Right cardiac atrium (tissue), 5 donors: ENCODE measurements at regions not wholly inside any gene's neighbourhood (a gene's known extent, or its start where the extent isn't known, plus 50 kb on each side); places are given as distances from the start of the nearest gene placed in this dataset.

Experiments
- ATAC-seq, 2 donors: fragments of 200-7000 bp; cut with Tn5 transposase; one replicate each; pipeline versions ENCODE4 v1.8.0 to v1.9.1; 2020; ENCODE audit warnings: moderate library complexity in 2 of 2, mild to moderate bottlenecking in 1 of 2
- DNase-seq, 3 donors: peaks; one replicate each; pipeline ENCODE4 v3.0.0-alpha.2; 2020
- H3K27ac ChIP-seq: one replicate; pipeline ENCODE4 v1.5.1; 2013; ENCODE audit warnings: mild to moderate bottlenecking, low read length, control low read depth, moderate library complexity
- H3K27me3 ChIP-seq: one replicate; pipeline ENCODE4 v1.6.1; 2013; ENCODE audit not compliant: control insufficient read depth, insufficient read depth
- H3K4me1 ChIP-seq: one replicate; pipeline ENCODE4 v1.6.1; 2013; ENCODE audit warnings: low read length; ENCODE audit not compliant: control insufficient read depth, insufficient read depth
- H3K4me3 ChIP-seq: one replicate; pipeline ENCODE4 v1.5.1; 2013; ENCODE audit warnings: low read length, control low read depth
- H3K9me3 ChIP-seq: one replicate; pipeline ENCODE4 v1.6.1; 2013; ENCODE audit warnings: low read length; ENCODE audit not compliant: control insufficient read depth
- WGBS: extraction: QIAGEN DNeasy Blood & Tissue Kit; methylation state at CpG from one replicate; pipeline ENCODE4 v1.1.7; 2013; 5-methylcytosine and 5-hydroxymethylcytosine counted together
- intact Hi-C, 4 donors: fragments of 100-400 bp; cut with DNase I; formaldehyde crosslinking; loops; one replicate each; pipeline versions ENCODE4 v1.11.0 to v1.14.0; 2022 to 2023
- donor health status: healthy with polysubstance abuse.
- donor health status: DM: no; HTN: yes; CAD: no.
- donor health status: DM: no; HTN: no; CAD: no.
- donor health status: DM: no; HTN: yes; CAD: no; lungs with severe emphysema.
- donor health status: DM: yes; HTN: yes; CAD: no.

DNA sequence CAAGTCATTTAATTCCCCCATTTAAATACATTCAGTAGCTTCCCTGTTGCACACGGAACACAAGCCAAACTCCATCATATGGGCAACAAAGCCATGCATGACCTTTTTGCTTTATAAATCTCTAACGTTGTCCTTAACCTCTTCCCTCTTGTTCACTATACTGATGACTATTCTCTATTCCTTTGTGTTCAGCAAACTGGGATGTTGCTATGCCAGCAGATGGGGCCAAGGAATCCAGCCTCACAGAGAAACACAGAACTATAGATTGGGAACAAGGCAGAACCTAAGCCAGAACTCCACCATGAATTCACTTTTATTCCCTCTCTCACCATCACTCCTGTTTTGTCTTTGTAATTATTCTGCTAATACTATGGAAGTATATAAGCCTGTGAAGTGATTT lies 398.4 kb downstream of the TUSC7 start:
- no peak for DNase-seq
- no peaks in the 10 kb centered on the region for H3K4me1 ChIP-seq
- no peaks in the 10 kb centered on the region for H3K9me3 ChIP-seq
- H3K27ac ChIP-seq: no peak overlapping the region
- no peak for ATAC-seq
- intact Hi-C loops: no loop called here
- H3K4me3 ChIP-seq: no peak overlapping the region
- 82% methylated on average over 2 of the region's 2 CpGs for WGBS
- H3K27me3 ChIP-seq: no peaks in the 10 kb centered on the region

DNA sequence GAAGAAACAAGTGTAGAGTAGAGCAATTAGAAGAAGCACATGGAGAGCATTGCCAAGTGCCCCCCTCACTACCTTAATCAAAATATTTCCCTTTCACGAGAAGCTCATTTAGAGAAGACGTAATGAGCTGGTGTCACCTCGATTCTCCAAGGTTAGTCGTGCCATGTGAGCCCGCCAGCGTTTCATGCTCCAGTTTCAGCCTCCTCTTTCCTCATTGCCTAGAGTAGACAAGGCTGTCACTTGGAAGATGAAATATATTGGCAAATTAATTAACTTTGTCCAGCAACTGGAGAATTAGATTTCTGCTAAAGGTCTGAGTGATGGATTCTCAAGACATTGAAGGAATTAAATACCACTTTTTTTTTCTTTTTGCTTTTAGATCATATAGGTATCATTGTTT lies 399.6 kb downstream of the TUSC7 start:
- DNase-seq (no peak), ATAC-seq (no peak)
- Histone ChIP-seq H3K27ac (no peak overlapping the region), H3K9me3 (no peaks in the 10 kb centered on the region), H3K4me1 (no peaks in the 10 kb centered on the region), H3K27me3 (no peaks in the 10 kb centered on the region), H3K4me3 (no peak overlapping the region)
- intact Hi-C loops: no loop called here
- WGBS: 77% methylated on average over 6 of the region's 6 CpGs

DNA sequence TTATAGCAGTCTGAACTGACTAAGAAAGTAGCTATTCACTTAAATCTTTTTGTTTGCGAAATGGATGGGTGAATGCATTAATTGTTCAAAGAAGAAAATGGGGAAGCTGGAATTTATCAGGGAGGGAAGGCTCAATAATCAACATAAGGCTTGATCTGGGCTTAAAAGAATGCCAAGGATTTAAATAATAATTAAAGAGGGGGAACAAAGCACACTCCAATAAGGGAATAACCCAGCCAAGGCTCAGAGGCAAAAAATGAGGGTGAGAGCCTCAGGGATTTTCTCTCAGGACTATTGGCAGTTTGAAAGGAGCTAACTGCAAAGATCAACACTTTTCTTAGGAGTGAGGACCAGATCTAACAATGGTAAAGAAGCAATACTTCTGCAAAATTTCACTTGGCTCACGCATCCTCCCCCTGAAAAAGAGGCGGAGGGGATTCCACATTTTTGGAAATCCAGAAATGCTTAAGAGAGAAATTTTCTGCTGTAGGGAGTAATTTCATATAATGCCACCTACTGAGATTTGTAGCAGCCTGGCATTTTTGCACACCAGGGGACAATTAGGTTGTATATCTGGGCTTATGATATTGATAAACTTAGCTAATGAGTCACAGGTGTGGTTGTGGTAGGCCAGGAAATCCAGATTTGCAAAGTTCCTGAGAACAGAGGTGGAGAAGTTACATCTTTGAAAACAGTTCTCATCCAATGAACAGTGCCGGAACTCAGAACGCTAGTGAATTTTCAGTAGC lies 405.1 kb downstream of the TUSC7 start:
- Histone ChIP-seq H3K4me1 (no peaks in the 10 kb centered on the region), H3K9me3 (no peaks in the 10 kb centered on the region), H3K4me3 (no peak overlapping the region), H3K27me3 (no peaks in the 10 kb centered on the region), H3K27ac (no peak overlapping the region)
- no peak for DNase-seq
- intact Hi-C loops: no loop called here
- ATAC-seq: no peak
- WGBS: 86% methylated on average over 5 of the region's 5 CpGs

DNA sequence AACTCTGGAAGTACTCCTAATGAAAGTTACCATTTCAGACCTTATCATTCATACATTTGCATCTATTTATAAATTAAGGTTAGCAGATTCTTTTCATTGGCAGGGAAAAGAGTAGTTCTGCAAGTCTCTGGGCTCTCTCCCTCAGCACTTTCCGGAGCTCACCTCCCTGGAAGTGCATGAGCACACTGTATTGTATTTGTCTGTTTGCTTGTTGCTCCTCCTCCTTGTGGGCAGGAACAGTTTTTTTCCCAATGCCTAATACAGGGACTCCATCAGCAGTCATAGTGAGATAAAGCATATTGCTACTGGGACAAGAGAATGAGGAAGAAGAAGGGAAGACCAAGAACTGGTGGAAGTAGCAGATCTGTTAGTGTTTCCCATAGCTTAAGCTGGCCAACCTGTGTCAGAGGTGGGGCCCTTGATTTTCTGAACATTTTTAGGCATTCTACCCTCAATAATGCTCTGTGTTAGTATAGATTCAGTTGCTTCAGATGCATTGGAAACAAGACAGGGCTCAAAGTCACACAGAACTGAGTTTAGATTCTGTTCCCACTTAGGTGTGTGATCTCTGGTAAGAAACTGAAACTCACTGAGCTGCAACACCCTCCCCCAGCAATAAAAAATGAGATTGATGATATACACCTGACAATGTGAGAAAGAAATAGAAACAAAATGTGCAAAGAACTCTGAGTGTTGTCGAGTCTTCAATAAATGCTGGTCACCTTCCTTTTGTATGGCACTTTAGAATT lies 407.8 kb downstream of the TUSC7 start:
- Histone ChIP-seq H3K9me3 (no peaks in the 10 kb centered on the region), H3K4me3 (no peak overlapping the region), H3K27me3 (no peaks in the 10 kb centered on the region), H3K27ac (no peak overlapping the region), H3K4me1 (no peaks in the 10 kb centered on the region)
- DNase-seq: no peak
- intact Hi-C loops: no loop called here
- ATAC-seq: no peak
- 81% methylated on average over 2 of the region's 2 CpGs for WGBS

DNA sequence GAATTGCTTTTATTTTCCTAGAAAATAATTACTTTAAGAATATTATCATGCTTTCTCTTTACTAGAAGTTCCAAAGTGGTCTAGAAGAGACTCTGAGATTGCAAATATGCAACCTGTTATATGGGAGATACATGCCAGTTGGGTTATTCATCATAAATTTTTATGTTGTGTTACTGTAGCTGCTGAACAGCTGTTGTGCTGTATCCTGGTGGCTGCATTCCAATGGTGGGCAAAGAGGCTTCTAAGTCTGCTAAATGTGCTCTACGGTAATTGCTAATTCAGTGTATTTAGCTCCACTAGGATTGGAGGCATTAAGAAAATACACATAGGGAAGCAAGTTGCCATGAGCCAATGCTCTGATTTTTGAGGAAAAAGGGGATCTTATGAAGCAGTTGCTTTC lies 409.0 kb downstream of the TUSC7 start:
- DNase-seq: no peak
- 89% methylated on average over 1 of the region's 1 CpG for WGBS

DNA sequence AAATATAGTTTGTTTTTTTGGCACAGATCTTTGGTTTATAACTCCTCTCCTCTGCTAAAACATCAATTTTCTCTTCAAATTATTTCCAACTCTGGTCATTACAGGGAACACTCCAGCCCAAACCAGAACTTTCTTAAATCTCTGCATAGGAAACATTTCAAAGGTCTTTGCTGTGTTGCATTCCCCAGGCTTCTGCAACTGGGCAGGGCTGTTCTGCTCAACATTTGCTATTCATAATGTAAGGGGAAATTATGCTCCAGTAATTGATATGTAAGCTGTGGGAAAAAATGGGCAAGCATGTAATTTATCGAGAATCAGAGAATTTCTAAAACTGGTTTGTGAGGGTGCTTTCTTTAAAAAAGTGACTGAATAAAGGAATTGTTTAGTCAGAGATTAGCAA lies 410.4 kb downstream of the TUSC7 start:
- no peaks in the 10 kb centered on the region for H3K9me3 ChIP-seq
- no peak for DNase-seq
- H3K4me1 ChIP-seq: no peaks in the 10 kb centered on the region
- WGBS: 55% methylated on average over 1 of the region's 1 CpG
- H3K4me3 ChIP-seq: no peak overlapping the region
- intact Hi-C loops: no loop called here
- no peak for ATAC-seq
- no peaks in the 10 kb centered on the region for H3K27me3 ChIP-seq
- no peak overlapping the region for H3K27ac ChIP-seq

More for the DNA sequence above, 409.0 kb downstream of the TUSC7 start:
- no peaks in the 10 kb centered on the region for H3K9me3 ChIP-seq
- no peaks in the 10 kb centered on the region for H3K27me3 ChIP-seq
- no peak for ATAC-seq
- no peak overlapping the region for H3K4me3 ChIP-seq
- H3K27ac ChIP-seq: no peak overlapping the region
- no peaks in the 10 kb centered on the region for H3K4me1 ChIP-seq
- intact Hi-C loops: no loop called here

DNA sequence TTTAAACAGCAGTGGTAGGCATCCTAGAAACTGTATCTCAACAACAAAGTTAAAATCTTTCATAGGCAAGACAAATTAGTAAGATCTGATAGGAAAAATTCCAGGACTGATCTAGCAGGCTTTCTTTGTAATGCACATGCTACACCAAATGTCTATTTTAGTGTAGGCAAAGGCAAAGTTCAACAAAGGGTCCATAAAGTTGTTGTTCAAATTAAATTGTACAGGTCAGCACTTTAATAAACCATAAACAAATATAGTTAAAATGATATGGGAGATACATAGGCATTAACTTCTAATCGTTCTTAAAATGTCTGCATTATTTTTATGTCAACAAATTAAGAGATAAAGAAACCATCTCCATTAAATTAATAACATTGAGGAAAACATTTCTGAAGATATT lies 413.0 kb downstream of the TUSC7 start:
- Histone ChIP-seq H3K4me3 (no peak overlapping the region), H3K27ac (no peak overlapping the region), H3K27me3 (no peaks in the 10 kb centered on the region), H3K9me3 (no peaks in the 10 kb centered on the region), H3K4me1 (no peaks in the 10 kb centered on the region)
- ATAC-seq (no peak), DNase-seq (no peak)
- intact Hi-C loops: no loop called here
- WGBS: 65% methylated on average over 1 of the region's 1 CpG

DNA sequence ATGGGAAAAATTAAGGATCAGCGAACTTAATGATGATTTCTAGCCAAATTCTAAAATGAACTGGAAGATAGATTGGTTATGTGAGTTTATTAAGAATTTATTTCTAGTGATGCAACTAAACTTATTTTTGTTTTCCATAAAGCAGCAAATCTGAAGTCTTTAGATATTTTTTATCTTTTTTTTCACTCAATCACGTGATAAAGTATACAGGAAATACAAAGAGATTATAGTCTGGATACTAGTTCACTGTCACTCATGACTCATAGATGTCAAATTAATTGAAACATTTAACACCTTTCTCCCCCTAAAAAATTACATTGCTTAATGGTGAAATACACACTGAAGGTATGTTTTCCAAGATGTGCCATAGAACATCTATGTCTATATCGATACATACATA lies 416.9 kb downstream of the TUSC7 start:
- intact Hi-C loops: no loop called here
- Histone ChIP-seq H3K27ac (no peak overlapping the region), H3K4me1 (no peaks in the 10 kb centered on the region), H3K4me3 (no peak overlapping the region), H3K9me3 (no peaks in the 10 kb centered on the region), H3K27me3 (no peaks in the 10 kb centered on the region)
- ATAC-seq (no peak), DNase-seq (no peak)
- WGBS: 78% methylated on average over 3 of the region's 3 CpGs

DNA sequence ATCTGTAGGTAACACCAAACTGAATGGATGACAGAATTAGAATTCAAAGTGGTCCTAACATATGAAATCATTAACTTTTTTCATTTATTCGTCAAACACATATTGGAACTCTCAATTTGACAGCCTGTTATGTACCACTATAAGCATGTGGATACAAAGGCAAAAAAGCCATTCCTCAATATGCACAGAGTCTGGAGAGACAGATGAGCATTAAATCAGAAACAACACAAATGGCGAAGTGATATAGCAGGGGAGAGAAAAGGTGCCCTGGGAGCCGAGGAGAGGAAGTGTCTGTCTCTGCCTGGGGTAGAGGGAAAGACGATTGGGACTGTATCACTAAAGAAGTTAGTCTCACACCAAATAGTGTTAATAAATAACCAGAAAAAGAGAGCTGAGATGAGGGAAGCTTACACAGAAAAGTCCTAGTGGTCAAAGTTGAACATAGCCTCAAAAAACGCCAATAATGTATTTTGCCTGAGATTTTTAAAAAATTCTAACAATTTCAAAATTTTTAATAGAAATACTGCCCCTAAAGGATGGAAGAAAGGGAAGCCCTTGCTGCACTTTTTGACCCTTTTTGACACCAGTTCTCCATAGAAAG lies 417.5 kb downstream of the TUSC7 start:
- ATAC-seq: no peak
- DNase-seq: no peak
- intact Hi-C loops: no loop called here
- H3K27ac ChIP-seq: no peak overlapping the region
- no peaks in the 10 kb centered on the region for H3K9me3 ChIP-seq
- WGBS: 72% methylated on average over 5 of the region's 5 CpGs
- no peaks in the 10 kb centered on the region for H3K4me1 ChIP-seq
- H3K4me3 ChIP-seq: no peak overlapping the region
- no peaks in the 10 kb centered on the region for H3K27me3 ChIP-seq

DNA sequence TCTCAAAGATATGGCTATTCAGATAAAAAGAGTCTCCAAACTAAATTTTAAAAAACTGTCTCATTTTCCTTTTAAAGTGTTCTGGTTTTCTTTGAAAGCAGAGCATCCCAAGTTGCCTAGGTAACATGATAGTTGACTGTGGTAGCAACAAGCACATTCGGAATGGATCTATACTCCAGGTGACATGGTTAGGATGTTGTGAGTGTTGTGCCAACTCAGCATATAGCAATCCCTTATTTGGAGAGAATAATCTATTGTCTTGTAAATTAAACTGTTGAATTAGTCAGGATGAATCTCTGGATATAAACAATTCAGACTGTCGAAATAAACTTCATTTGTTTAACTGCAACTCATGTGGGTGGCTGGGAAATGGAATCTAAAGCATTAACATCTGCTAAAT lies 418.6 kb downstream of the TUSC7 start:
- no peak for ATAC-seq
- H3K9me3 ChIP-seq: no peaks in the 10 kb centered on the region
- H3K4me3 ChIP-seq: no peak overlapping the region
- intact Hi-C loops: no loop called here
- H3K4me1 ChIP-seq: no peaks in the 10 kb centered on the region
- DNase-seq: no peak
- 76% methylated on average over 2 of the region's 2 CpGs for WGBS
- H3K27ac ChIP-seq: no peak overlapping the region
- no peaks in the 10 kb centered on the region for H3K27me3 ChIP-seq

DNA sequence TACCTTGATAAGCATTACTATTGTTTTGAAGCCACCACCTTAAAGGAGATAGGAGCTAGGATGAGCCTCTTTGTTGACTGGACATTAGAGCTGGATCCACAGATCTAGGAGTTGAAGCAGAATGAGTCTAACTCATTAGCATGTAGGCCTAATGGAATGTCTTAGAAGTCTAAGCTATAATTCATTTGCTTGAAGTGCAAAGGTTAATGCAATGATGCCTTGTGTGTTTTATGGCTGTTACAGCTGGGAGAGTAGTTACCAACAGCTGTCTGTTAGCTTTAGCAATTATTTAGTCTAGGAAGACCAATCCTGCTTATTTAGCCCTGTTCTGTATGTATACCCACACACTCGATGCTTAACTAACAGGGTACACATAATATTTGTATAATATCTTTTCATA lies 419.3 kb downstream of the TUSC7 start:
- no peaks in the 10 kb centered on the region for H3K4me1 ChIP-seq
- intact Hi-C loops: no loop called here
- no peak overlapping the region for H3K27ac ChIP-seq
- H3K27me3 ChIP-seq: no peaks in the 10 kb centered on the region
- WGBS: 83% methylated on average over 1 of the region's 1 CpG
- no peaks in the 10 kb centered on the region for H3K9me3 ChIP-seq
- no peak for DNase-seq
- ATAC-seq: no peak
- H3K4me3 ChIP-seq: no peak overlapping the region
